HG03469 (cell line): ENCODE measurements at regions not wholly inside any gene's neighbourhood (a gene's known extent, or its start where the extent isn't known, plus 50 kb on each side); places are given as distances from the start of the nearest gene placed in this dataset.
"Not testable (repeated sequence)": the region's sequence is repeated elsewhere in the genome, so short reads cannot be mapped to it uniquely, and the experiment has no call there.

Experiments
- ATAC-seq: cut with Tn5 transposase; IDR thresholded peaks from one replicate; pipeline ENCODE4 v1.9.1; 2021; ENCODE audit warnings: mild to moderate bottlenecking, moderate library complexity, moderate number of reproducible peaks; ENCODE audit not compliant: unreplicated experiment

GRCh38 chr13:50615234-50615633 is 228.3 kb downstream of the DLEU7 start:
- ATAC-seq = no peak

- ATAC-seq = no peak
Observed at GRCh38 chr13:50616101-50616500, 227.4 kb downstream of the DLEU7 start.

GRCh38 chr13:50617134-50617721 is 226.3 kb downstream of the DLEU7 start:
- ATAC-seq = no peak

DNA sequence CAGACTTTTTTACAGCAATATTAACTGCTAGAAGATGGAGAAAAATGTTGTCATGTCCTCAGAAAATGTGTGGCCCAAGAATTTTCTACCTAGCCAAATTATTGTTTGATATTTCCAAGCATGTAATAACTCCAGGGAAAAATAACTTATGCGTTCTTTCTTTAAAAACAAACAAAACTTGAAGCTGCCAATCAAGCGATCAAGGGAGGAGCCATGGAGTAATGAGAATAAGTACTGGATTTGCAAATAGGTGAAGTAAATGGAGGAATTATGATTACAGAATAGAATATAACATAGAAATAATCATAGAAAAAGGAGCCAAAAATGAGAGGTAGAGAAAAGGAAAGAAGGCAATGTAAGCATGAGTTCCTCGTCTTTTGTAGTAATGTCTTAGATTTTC is 225.3 kb downstream of the DLEU7 start:
- no peak for ATAC-seq

- ATAC-seq = no peak
Observed at GRCh38 chr13:50626101-50626547, 217.4 kb downstream of the DLEU7 start.

DNA sequence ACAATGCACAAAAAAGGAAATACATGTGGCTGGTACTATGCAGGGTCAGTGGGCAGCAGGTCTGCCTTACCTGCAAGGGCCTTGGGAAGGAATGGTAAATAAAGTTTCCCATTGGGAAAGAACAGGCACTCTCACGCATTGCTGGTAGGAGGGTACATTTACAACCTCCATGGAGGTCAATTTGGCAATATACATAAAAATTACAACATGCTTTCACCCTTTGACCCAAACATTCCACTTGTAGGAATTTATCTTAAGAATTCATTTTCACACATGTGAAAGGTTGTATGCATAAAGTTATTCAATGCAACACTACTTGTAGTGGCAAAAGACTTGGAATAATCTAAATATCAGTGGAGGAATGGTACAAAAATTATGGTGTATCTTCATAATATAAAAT is 216.4 kb downstream of the DLEU7 start:
- ATAC-seq = no peak

- ATAC-seq = not testable (repeated sequence)
Observed at GRCh38 chr13:50628512-50628911, 215.0 kb downstream of the DLEU7 start.

DNA sequence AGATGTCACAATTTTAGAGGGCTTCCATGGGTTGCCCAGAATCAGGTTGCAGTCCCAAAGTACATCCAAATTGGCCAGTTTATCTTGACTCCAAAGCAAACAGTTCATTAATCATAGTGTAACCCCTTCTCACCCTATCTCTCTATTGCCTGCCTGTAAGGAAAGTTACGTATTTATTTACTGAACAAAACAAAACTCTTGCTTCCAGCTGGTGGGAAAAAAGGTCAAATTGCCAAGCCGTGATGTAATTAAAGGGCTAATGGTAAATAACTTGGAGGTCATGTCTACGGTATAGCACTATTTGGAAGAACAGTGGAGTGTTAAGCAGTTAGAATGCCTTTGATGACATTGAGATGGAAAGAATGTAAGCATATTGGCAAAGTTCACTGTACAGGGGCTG is 214.0 kb downstream of the DLEU7 start:
- ATAC-seq = no peak

- no peak for ATAC-seq
Observed at GRCh38 chr13:50629966-50630365, 213.5 kb downstream of the DLEU7 start.

GRCh38 chr13:50631041-50631440 is 212.5 kb downstream of the DLEU7 start:
- ATAC-seq = no peak

GRCh38 chr13:50634339-50634738 is 209.2 kb downstream of the DLEU7 start:
- no peak for ATAC-seq

DNA sequence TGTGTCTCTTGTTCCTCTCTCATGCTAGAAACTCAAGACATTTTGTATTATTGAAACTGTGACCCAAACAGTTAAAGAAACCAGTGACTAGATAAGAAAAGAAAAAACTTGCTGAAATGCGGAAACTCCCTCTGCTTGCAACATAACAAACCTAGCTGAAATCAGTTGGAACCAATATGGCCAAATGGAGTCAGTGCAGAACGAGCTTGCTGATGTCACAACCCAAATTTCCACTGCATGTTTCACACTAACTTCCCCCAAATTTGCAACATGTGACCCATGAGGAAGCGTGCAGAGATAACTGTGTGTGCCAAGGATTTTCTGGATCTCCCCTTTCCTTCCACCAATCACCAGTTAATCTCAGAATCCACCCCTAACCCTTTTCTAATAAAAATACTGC is 208.0 kb downstream of the DLEU7 start:
- ATAC-seq = no peak

DNA sequence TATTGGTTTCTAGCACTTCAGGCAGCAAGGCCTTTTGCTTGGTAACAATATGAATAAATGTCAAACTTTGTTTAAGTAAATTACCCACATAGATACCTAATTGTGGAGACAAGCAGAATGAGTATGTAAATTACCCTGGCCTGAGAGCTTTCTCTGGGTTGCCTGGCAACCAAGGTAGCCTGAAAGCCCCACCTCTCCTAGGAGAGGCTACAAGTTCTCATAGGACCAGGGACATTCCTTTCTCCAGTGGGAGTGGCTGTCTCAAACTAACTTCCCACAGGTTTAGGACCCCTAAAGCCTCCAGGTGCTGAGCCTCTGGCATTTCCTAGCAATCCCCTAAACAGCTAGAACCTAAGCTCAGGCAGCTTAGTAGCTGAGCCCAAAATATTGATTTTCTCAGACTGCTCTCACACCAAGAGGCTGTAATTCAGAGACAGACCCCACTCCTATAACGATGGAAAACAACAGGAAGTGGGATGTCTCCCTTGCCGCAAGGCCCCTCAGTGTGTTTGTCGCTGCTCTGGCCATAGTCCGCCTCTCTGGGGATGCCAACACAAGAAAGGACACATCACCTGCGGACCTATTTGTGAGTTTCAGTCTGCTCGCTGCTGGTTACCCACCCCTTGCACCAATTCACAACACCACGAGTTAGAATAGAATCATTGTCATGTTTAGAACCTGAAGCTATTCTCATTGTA is 207.3 kb downstream of the DLEU7 start:
- ATAC-seq = no peak

- no peak for ATAC-seq
Observed at GRCh38 chr13:50643060-50643459, 200.4 kb downstream of the DLEU7 start.

DNA sequence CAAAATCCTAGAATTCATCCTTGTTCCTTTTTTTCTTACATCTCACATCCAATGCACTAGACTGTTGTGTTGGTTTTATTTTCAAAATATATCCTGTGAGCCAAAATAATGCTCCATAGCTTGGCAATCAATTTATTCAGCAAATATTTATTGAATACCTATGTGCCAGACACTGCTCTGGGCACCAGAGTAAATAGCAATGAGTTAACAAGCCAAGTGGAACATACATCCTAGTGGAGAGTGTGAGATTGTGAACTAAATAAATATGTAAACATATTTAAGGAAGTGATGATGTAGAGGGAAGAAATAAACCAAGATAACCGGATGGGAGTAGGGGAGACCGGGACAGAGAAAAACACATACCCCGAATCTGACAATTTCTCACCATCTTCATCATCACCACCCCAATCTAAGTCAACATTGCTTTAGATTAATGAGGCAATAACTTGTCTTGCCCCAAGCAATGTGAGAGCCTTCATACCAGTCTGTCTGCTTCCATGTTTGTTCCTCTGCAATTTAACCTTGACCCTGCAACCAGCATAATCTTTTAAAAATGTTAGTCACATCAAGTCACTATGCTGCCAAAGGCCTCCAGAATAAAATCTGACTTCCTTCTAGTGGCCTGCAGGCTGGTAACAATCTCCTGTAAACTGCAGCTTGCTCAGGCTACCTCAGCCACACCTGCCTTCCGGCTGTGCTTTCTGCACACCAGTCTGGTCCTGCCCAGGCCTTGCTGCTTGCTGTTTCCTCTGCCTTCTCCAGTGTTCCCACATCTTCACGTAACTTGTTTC is 199.2 kb downstream of the DLEU7 start:
- no peak for ATAC-seq

DNA sequence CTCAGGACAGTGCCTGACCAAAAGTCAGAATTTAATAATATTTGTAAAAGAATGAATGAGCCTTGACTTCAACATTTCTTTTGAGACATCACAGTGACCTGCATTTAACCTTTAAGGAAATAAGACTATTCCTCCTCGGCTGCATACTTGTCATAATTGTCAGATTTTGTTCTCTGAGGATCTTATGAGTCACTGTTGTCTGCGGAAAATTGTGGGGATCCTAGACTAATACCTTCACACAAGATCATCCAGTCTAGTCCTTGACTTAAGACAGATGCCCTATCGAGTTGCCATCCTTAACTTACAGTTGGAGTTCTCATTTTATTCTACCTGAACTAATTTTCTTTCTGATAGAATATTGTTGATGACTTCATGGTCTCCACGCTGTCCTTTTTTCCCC is 198.4 kb downstream of the DLEU7 start:
- ATAC-seq = no peak

DNA sequence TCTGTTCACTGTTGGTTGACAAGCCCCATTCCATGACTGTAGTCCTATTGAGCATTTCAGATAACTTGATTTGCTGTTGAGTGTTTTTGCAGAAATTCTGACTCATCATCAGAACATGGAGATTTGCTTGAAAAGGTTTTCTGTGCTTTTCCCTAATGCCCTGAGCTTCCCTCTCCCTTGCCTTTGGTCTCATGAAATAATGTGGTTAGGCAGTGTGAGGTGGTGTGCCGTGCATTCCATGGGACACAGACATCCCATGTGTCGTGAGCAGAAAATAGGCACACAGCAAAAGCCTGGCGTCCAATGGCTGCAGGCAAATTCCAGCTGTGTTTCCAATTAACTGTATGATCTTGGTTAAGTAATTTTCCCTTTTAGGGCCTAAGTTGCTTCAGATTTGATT is 197.4 kb downstream of the DLEU7 start:
- ATAC-seq = no peak

DNA sequence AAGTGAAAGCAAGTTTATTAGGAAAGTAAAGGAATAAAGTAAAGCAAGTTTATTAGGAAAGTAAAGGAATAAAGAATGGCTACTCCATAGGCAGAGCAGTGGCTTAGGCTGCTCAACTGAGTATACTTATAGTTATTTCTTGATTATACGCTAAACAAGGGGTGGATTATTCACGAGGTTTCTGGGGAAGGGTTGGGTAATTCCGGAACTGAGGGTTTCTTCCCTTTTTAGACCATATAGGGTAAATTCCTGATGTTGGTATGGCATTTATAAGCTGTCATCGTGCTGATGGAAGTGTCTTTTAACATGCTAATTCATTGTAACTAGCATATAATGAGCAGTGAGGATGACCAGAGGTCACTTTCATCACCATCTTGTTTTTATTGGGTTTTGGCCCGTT is 194.3 kb downstream of the DLEU7 start:
- ATAC-seq = no peak

DNA sequence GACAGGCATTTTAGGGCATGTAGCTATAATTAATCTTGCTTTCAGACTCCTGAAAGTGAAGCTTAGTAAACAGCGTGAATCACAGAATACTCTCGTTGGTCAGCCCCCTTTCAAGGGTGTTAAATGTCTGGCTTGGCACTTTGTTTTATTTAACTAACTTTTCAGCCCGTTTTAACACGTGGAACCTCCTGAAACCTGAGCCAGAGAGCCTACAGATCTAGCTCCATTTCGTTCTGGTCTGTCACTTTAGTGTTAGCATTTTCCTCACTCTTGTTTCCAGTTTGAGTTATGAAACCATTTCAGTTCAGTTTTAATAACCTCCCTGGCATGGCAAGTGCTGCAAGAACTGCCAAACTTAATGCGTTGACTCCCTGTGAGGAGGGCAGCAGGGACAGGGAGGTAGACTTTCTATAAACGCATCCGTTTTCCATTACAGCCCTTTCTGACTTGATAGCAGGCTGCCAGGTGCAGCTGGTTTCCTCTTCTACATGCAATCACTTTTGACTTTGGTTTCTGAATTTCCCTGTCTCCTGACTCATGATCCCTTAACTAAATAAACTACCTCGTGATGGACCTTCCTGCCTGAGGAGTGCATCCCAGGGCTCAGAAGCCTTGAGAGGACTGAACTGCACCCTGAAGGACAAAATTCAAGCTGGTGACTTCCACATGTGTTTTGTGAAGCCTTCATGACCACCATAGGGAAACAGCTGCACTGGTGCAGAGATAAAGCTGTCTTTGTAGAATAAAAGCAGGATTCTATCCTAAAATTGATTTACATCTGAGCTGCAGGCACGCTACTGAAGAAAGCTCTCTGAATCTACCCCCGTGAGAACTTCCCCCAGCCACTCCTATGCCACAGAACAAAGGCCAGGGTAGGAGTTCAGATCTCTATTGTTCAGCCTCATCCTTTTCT is 192.6 kb downstream of the DLEU7 start:
- ATAC-seq = no peak

DNA sequence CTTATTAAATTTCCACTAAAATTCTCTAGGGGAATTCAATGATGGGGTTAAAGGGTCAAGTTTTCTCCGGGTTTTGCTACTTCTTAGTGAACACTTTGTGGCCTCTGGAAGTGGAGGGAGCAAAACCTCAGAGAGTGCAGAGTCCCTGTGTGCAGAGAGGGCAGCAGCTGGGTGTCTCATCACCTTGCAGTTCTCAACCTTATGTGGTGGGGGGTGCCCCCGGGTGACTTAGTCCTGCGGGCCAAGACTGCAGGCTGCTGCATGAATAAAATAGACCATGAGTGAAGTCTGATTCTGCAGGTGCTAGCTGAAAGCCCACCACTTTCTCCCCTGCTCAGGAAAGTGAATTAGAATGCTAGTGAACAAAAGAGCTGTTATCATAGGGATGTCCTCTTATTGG is 191.6 kb downstream of the DLEU7 start:
- ATAC-seq = no peak

GRCh38 chr13:50654331-50654730 is 189.2 kb downstream of the DLEU7 start:
- no peak for ATAC-seq
